ENCODE measurements at regions not wholly inside any gene's neighbourhood (a gene's known extent, or its start where the extent isn't known, plus 50 kb on each side); places are given as distances from the start of the nearest gene placed in this dataset.

- no peak for DNase-seq (ENCODE audit: extremely low read depth in 1 of 11, low read depth in 9 of 11, low spot score in 4 of 11)
These were observed 71.4 kb downstream of the TLR4 start for GRCh38 chr9:117775591-117775990.

GRCh38 chr9:117777823-117778222 lies 73.6 kb downstream of the TLR4 start:
- DNase-seq (ENCODE audit: extremely low read depth in 1 of 11, low read depth in 9 of 11, low spot score in 4 of 11) = no peak

GRCh38 chr9:117779760-117780159 lies 75.6 kb downstream of the TLR4 start:
- no peak for DNase-seq (ENCODE audit: extremely low read depth in 1 of 11, low read depth in 9 of 11, low spot score in 4 of 11)

GRCh38 chr9:117782931-117783788 lies 79.0 kb downstream of the TLR4 start:
- DNase-seq (ENCODE audit: extremely low read depth in 1 of 11, low read depth in 9 of 11, low spot score in 4 of 11) = peak; percentile 39 to 73 (median 55)

- no peak for DNase-seq (ENCODE audit: extremely low read depth in 1 of 11, low read depth in 9 of 11, low spot score in 4 of 11)
These were observed 79.6 kb downstream of the TLR4 start for GRCh38 chr9:117783828-117784227.

- DNase-seq (ENCODE audit: extremely low read depth in 1 of 11, low read depth in 9 of 11, low spot score in 4 of 11) = no peak
These were observed 80.8 kb downstream of the TLR4 start for GRCh38 chr9:117784996-117785395.

- no peak for DNase-seq (ENCODE audit: extremely low read depth in 1 of 11, low read depth in 9 of 11, low spot score in 4 of 11)
These were observed 83.5 kb downstream of the TLR4 start for GRCh38 chr9:117787746-117788145.

- DNase-seq (ENCODE audit: extremely low read depth in 1 of 11, low read depth in 9 of 11, low spot score in 4 of 11) = no peak
These were observed 91.1 kb downstream of the TLR4 start for GRCh38 chr9:117795271-117795670.

GRCh38 chr9:117796681-117797080 lies 92.5 kb downstream of the TLR4 start:
- no peak for DNase-seq (ENCODE audit: extremely low read depth in 1 of 11, low read depth in 9 of 11, low spot score in 4 of 11)

- no peak for DNase-seq (ENCODE audit: extremely low read depth in 1 of 11, low read depth in 9 of 11, low spot score in 4 of 11)
These were observed 96.2 kb downstream of the TLR4 start for GRCh38 chr9:117800389-117800788.

- no peak for DNase-seq (ENCODE audit: extremely low read depth in 1 of 11, low read depth in 9 of 11, low spot score in 4 of 11)
These were observed 105.5 kb downstream of the TLR4 start for GRCh38 chr9:117809751-117810150.

- no peak for DNase-seq (ENCODE audit: extremely low read depth in 1 of 11, low read depth in 9 of 11, low spot score in 4 of 11)
These were observed 111.1 kb downstream of the TLR4 start for GRCh38 chr9:117815315-117815714.

GRCh38 chr9:117815948-117816347 lies 111.7 kb downstream of the TLR4 start:
- no peak for DNase-seq (ENCODE audit: extremely low read depth in 1 of 11, low read depth in 9 of 11, low spot score in 4 of 11)

GRCh38 chr9:117821954-117822353 lies 117.8 kb downstream of the TLR4 start:
- no peak for DNase-seq (ENCODE audit: extremely low read depth in 1 of 11, low read depth in 9 of 11, low spot score in 4 of 11)

GRCh38 chr9:117823576-117823975 lies 119.4 kb downstream of the TLR4 start:
- DNase-seq (ENCODE audit: extremely low read depth in 1 of 11, low read depth in 9 of 11, low spot score in 4 of 11) = no peak

GRCh38 chr9:117825609-117826347 lies 121.6 kb downstream of the TLR4 start:
- no peak for DNase-seq (ENCODE audit: extremely low read depth in 1 of 11, low read depth in 9 of 11, low spot score in 4 of 11)

- DNase-seq (ENCODE audit: extremely low read depth in 1 of 11, low read depth in 9 of 11, low spot score in 4 of 11) = no peak
These were observed 122.6 kb downstream of the TLR4 start for GRCh38 chr9:117826837-117827236.

- DNase-seq (ENCODE audit: extremely low read depth in 1 of 11, low read depth in 9 of 11, low spot score in 4 of 11) = no peak
These were observed 123.3 kb downstream of the TLR4 start for GRCh38 chr9:117827456-117827855.

GRCh38 chr9:117828466-117828865 lies 124.3 kb downstream of the TLR4 start:
- peak in 9 of 11 donors; percentile 4 to 37 (median 13) for DNase-seq (ENCODE audit: extremely low read depth in 1 of 11, low read depth in 9 of 11, low spot score in 4 of 11)

- no peak for DNase-seq (ENCODE audit: extremely low read depth in 1 of 11, low read depth in 9 of 11, low spot score in 4 of 11)
These were observed 131.6 kb downstream of the TLR4 start for GRCh38 chr9:117835798-117836197.

Data from renal cortex interstitium (tissue), 11 donors.